HG02623 (cell line): ENCODE measurements at regions not wholly inside any gene's neighbourhood (a gene's known extent, or its start where the extent isn't known, plus 50 kb on each side); places are given as distances from the start of the nearest gene placed in this dataset.

Experiments used
- ATAC-seq: cut with Tn5 transposase; IDR thresholded peaks from one replicate; pipeline ENCODE4 v1.9.1; 2021; ENCODE audit warnings: moderate library complexity; ENCODE audit not compliant: unreplicated experiment

- no peak for ATAC-seq
Measured at GRCh38 chr11:119550053-119550752, 127.2 kb upstream of the THY1 start.

DNA sequence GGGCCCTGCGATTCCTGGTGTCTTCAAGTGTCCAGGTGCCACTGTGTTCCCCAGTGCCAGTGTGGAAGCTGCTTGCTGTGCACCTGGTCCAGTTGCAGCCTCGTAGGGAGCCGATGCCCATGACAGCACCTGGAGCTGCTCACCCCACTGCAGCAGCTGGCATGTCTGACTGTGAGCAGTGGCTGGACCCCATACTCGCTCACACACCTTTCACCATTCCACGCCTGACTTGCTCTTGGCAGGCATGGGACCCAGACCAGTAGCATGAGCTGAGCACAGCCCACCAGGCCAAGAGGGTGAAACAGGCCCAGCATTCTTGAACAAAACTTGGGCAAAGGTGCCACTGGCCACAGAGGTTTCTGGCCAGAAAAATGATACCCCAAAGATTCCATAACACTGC, 124.5 kb upstream of the THY1 start:
- no peak for ATAC-seq

DNA sequence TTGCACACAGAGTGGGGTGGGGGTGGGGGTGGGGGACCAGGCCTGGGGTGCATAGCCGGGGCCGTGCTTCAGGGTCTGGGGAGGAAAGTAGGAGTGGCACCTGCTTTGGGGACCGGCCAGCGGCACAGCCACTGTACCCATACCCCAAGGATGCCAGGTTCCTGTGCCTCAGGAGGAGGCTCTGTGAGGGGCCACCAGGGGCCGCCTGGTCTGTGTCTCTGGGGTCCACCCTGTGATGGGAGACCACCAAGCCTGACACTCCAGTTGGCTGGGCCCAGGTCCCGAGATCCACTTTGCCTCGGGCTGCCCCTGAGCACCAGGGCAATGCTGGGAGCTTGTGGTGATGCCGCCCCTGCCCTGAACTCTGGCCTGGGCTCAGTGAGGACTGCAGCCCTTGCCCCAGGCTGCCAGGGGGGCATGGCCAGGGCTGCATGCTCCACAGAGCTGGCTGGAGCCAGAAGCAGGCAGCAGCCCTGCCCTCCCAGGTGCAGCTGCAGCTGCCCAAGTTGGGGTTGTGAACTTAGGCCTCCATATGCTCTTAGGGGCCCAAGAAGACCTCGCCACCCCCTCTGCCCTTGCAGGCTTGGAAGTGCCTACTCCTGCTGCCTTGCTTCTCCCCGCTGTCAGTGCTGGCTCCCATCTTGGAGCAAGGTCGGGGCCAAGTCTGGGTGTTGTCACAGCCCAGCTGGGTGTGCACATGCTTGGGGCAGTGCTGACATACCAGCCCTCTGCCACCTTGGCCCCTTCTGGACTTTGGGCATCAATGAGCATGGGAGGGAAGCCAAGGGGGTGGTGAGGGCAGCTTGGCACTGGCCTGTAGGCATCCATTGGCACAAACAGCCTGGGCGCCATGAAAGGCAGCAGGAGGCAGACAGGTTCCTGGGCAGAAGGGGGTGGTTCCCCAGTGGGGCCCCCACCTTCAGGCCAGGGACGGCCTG, 123.3 kb upstream of the THY1 start:
- no peak for ATAC-seq

- no peak for ATAC-seq
Measured at GRCh38 chr11:119540370-119541125, 117.6 kb upstream of the THY1 start.

GRCh38 chr11:119539583-119539982, 116.6 kb upstream of the THY1 start:
- ATAC-seq, result no peak

- no peak for ATAC-seq
Measured at GRCh38 chr11:119538753-119539152, 115.8 kb upstream of the THY1 start.

DNA sequence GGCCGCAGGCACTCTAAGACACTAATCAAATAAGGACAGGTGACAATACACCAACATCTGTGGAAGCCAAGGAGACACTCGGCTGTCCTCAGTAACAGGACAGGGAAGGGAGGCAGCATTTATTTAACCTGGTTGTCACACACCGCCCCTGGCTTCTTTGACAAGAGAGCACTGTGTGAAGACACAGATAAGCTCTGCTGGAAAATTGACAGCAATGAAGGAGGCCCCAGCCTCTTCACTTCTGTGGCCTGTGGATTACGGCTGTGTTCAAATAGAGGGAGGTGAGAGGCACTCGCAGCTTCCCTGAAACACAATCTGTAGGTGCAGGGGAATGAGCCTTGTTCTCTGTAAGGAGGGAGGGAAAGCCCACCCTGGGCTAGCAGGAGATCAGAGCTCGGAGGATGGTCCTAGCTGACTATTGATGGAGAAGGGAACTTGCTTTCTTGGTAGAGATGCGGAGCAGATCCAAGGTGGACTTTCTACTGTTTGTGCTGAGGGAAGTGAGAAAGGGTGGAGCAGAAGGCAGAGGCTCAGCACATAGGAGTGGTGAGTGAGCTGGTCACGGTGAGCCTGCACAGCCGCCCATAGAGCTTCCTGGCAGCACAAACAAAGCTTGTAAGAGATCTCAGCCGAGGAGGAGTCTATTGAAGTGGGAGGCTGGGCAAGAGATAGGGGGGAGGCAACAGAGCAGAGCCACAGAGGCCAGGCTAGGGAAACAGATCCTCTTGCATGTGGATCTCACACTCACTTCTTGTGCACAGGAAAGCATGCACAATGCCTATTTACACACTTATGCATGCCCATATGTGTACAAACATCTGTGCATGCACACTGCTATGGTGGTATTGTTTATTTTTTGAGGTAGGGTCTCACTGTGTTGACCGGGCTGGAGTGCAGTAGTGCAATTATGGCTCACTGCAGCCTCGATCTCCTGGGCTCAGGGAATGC, 114.6 kb upstream of the THY1 start:
- ATAC-seq, result no peak

DNA sequence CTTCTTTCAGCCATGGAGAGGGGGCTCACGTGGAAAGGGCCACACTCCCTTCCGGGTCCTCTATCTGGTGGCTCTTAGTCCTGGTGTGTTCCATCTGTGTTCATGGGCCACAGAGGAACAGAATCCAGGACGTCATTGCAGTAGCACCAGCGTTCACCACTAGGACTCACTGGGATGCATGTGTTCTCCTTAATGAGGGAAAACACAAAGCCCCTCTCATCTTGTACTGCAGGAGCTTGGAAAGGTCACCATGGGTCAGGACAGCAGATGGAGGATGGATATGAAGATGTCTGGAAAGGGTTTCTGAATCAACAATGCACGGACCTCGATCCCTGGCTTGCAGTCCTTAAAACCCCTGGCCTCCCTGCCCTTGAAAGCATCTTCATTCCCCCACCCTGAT, 113.8 kb upstream of the THY1 start:
- no peak for ATAC-seq

- ATAC-seq, result no peak
Measured at GRCh38 chr11:119533921-119534736, 111.2 kb upstream of the THY1 start.

DNA sequence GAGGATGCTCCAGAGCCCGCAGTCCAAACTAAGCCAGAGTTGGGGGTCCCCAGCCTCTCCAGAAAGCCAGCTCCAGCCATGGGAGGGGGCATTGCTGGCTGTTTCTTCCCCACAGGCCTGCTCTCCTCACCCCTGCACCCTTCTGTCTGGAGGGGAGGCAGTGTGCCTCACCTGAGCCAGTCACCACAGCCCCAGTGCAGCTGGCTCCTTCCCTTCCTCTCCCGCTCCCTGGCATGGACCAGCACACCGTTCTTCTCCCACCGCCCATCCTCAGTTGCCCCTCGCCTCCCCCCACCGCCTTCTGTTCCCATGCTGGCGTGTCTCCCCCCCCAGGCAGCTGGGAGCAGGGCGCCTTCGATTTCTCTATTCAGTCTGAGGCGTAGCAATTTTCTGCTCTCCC, 110.5 kb upstream of the THY1 start:
- no peak for ATAC-seq

GRCh38 chr11:119532551-119532950, 109.6 kb upstream of the THY1 start:
- ATAC-seq, result no peak

DNA sequence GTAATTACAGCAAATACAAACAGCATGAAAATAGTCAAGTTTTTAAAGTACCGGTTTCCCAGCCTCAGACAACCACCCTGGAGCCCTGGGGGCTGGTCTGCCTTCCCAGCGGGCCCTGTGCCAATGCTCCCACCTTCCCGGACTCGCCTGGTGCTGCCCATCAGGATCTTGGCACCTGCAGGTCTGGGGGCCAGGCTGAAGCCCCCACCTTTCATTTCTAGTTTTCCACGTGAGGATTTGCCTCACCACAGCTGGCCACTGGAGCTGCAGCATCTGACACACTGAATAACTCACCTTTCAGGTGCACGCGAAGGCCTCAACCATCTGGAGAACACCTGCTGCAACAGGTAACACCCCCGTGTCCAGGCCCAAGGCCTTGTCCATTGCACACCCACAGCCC, 108.7 kb upstream of the THY1 start:
- ATAC-seq, result no peak

- ATAC-seq, result no peak
Measured at GRCh38 chr11:119531056-119531455, 108.1 kb upstream of the THY1 start.

GRCh38 chr11:119530509-119530908, 107.5 kb upstream of the THY1 start:
- ATAC-seq, result no peak

GRCh38 chr11:119529936-119530335, 107.0 kb upstream of the THY1 start:
- no peak for ATAC-seq

DNA sequence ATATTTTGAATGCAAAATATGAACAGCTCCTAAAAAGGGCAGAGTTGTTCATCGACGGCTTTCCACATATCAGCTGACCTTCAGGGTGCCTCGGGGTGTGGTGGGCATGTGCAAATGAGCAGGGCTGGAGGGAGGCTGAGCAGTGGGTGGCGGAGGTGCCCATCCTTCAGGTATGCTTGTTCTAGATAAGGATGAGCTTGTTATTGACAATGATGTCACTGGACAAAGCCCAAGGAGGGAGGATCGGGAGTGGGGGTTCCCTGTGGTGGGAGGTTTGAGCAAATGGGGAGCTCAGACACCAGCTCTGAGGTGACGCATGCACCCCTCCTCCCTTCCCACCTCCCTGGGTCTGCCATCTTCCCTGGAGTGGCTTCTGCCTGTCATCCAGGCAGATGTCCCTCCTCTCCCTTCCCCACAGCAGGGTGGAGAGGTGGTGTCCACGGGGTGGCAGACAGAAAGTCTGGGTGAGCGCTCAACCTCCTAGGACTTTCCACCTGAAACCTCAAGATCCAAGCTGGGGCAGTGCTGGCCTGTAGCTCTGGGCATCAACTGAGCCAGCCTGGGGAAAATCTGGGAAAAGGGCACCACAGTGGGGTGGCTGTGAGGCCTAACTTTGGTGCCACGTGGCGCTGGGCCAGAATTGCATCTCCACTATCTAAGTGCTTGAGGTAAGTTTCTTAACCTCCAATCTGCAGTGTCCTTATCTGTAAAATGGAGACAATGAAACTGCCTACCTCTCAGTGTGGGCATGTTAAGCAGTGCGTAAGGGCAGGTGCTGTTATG, 106.3 kb upstream of the THY1 start:
- no peak for ATAC-seq

DNA sequence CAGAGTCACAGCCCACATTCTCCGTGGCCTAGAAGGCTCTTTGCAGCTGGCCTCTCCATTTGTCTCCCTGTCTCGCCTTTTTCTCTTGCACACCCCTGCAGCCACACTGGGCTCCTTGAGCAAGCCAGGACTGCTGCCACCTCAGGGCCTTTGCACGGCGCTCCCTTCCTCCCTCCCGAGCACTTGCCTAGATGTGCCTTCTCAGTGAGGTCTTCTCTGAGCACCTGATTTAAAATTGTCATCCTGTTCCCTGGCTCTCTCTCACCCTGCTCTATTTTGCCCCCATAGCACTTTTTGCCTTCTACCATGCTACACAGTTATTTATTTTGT, 102.9 kb upstream of the THY1 start:
- ATAC-seq, result no peak

DNA sequence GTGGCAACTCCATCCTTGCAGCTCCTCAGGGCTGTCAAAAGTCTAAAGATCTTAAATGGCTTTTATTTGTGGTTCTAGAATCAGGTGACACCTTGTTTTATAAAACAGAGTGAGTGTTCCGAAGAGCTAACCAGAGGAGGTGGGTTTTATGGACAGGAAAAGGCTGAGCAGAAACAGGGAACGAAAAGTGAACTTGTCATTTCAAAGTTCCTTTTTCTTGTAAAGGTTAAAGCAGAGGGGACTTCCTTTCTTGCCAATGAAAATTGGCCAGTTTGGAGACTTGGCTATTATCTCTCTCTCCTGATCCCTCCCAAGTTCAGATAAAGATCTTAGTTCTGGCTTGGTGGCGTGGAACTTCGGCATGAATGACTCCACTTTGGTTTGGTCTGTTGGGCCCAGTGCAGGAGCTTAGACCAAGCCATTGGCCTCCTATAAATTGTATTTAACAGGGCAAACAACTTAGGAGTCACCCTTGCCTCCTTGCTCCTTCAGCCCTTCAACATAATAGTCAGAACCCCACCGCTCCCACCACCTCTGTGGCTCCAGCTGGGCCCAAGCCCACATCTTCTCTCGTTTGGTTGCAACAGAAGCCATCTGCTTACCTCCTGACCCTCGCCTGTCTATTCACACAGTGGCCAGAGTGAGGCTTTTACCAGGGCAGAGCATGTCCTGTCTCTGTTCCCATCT, 102.4 kb upstream of the THY1 start:
- no peak for ATAC-seq
